ENCODE measurements at regions not wholly inside any gene's neighbourhood (a gene's known extent, or its start where the extent isn't known, plus 50 kb on each side); places are given as distances from the start of the nearest gene placed in this dataset.

DNA sequence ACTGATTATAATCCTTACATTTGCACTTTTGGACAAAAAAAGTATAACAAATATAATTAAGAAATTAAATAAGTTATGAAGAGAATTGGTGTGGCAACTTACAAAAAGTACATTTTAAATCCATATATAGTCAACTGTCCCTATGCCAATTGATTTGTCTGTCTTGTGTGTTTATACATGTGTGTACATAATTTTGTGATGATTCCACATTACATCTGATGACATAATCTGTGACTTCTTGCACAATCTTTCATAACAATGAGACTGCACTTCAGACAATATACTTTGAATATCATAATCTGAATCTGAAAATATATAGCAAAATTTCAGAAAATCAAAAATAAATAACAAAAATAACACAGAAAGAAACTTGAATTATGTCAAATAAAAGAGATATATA lies 953.4 kb downstream of the FAT4 start:
- TF ChIP-seq POLR2A (IDR thresholded peaks at IDR 0.05; ENCODE audit: low read depth, low read length) (no peak), TAF1 (IDR thresholded peaks at IDR 0.05; ENCODE audit: low read depth, low read length) (no peak), POLR2AphosphoS5 (IDR thresholded peaks at IDR 0.05; ENCODE audit: low read depth, low read length) (no peak), POU2F2 (IDR thresholded peaks at IDR 0.05; ENCODE audit: low read depth, low read length) (no peak)
